IMR-90 (cell line): ENCODE measurements at regions not wholly inside any gene's neighbourhood (a gene's known extent, or its start where the extent isn't known, plus 50 kb on each side); places are given as distances from the start of the nearest gene placed in this dataset.

Source experiments
- ATAC-seq: fragments of 200-7000 bp; cut with Tn5 transposase; 2 replicates; pipeline ENCODE4 v1.9.1; 2020; ENCODE audit warnings: low read depth, mild to moderate bottlenecking, moderate library complexity
- BruUV-seq: library from RNA; stranded (reverse); fragments of 400-500 nt; replicated peaks from 2 replicates; lab custom pipeline; 2021; lab: Mats Ljungman, UMichigan
- CTCF ChIA-PET: fragments of 300-600 bp; formaldehyde crosslinking; extraction: SDS; loops from one replicate; lab custom pipeline; 2021; ENCODE audit warnings: antibody characterized with exemption; lab: Yijun Ruan, JAX
- POLR2A ChIA-PET: fragments of 300-600 bp; sonication (Branson Sonifier 250); formaldehyde crosslinking; loops from one replicate; lab custom pipeline; 2022; ENCODE audit warnings: antibody characterized with exemption; ENCODE audit not compliant: unreplicated experiment; lab: Charles Lee
- DNase-seq: peaks from one replicate; pipeline ENCODE4 v3.0.0; 2013
- H2AFZ ChIP-seq: replicated peaks from 2 replicates; pipeline ENCODE3; 2013; ENCODE audit warnings: low read length, mild to moderate bottlenecking; ENCODE audit not compliant: poor library complexity
- H2AK5ac ChIP-seq: 2 replicates; pipeline ENCODE4 v1.6.1; 2013; ENCODE audit warnings: low read depth, low read length, inconsistent platforms
- H2AK9ac ChIP-seq: replicated peaks from 2 replicates; pipeline ENCODE3; 2013; ENCODE audit warnings: mild to moderate bottlenecking, low read depth, low read length, moderate library complexity; ENCODE audit not compliant: poor library complexity
- H2BK120ac ChIP-seq: 2 replicates; pipeline ENCODE4 v1.6.1; 2013; ENCODE audit warnings: low read depth, low read length, inconsistent platforms
- H2BK15ac ChIP-seq: 3 replicates; pipeline ENCODE4 v1.6.1; 2013; ENCODE audit warnings: low read depth, low read length, inconsistent platforms
- H2BK20ac ChIP-seq: 2 replicates; pipeline ENCODE4 v1.6.1; 2013; ENCODE audit warnings: low read depth, mild to moderate bottlenecking, inconsistent platforms, low read length, moderate library complexity
- H2BK5ac ChIP-seq: 2 replicates; pipeline ENCODE4 v1.6.1; 2013; ENCODE audit warnings: mild to moderate bottlenecking, low read depth, low read length, inconsistent platforms; ENCODE audit not compliant: poor library complexity, severe bottlenecking
- H3K14ac ChIP-seq: replicated peaks from 2 replicates; pipeline ENCODE4 v1.6.1; 2013; ENCODE audit warnings: low read depth, low read length, inconsistent platforms
- H3K18ac ChIP-seq: 2 replicates; pipeline ENCODE4 v1.6.1; 2013; ENCODE audit warnings: low read depth, low read length, control low read depth
- H3K23ac ChIP-seq: 2 replicates; pipeline ENCODE4 v1.6.1; 2013; ENCODE audit warnings: low read depth, low read length, inconsistent platforms
- H3K27ac ChIP-seq: 2 replicates; pipeline ENCODE4 v1.5.1; 2013; ENCODE audit warnings: mild to moderate bottlenecking, control low read depth, low read length; ENCODE audit not compliant: insufficient read depth
- H3K27me3 ChIP-seq: 2 replicates; pipeline ENCODE4 v1.6.1; 2013; ENCODE audit warnings: low read length; ENCODE audit not compliant: control insufficient read depth, insufficient read depth
- H3K36me3 ChIP-seq: 2 replicates; pipeline ENCODE4 v1.6.1; 2013; ENCODE audit warnings: low read length, mixed read lengths; ENCODE audit not compliant: control insufficient read depth, insufficient read depth
- H3K4ac ChIP-seq: 2 replicates; pipeline ENCODE4 v1.6.1; 2013; ENCODE audit warnings: low read depth, low read length, inconsistent platforms
- H3K4me1 ChIP-seq: 2 replicates; pipeline ENCODE4 v1.6.1; 2013; ENCODE audit warnings: low read length, mixed read lengths; ENCODE audit not compliant: control insufficient read depth, insufficient read depth
- H3K4me2 ChIP-seq: 2 replicates; pipeline ENCODE4 v1.6.1; 2013; ENCODE audit warnings: low read depth, mild to moderate bottlenecking, control low read depth, low read length, moderate library complexity
- H3K4me3 ChIP-seq: 2 replicates; pipeline ENCODE4 v1.5.1; 2013; ENCODE audit warnings: low read depth, mild to moderate bottlenecking, control low read depth, low read length, moderate library complexity; ENCODE audit not compliant: insufficient read depth
- H3K56ac ChIP-seq: 2 replicates; pipeline ENCODE4 v1.6.1; 2013; ENCODE audit warnings: low read length, inconsistent platforms; ENCODE audit not compliant: insufficient read depth; ENCODE audit errors: extremely low read depth
- H3K79me1 ChIP-seq, 2 experiments: 2 replicates each; pipeline ENCODE4 v1.6.1; 2013; ENCODE audit warnings: low read length in 2 of 2, inconsistent platforms in 1 of 2, low read depth in 1 of 2
- H3K9ac ChIP-seq: 2 replicates; pipeline ENCODE4 v1.6.1; 2013; ENCODE audit warnings: low read depth, low read length, control low read depth
- H3K9me1 ChIP-seq: 2 replicates; pipeline ENCODE4 v1.6.1; 2013; ENCODE audit warnings: low read length, inconsistent platforms; ENCODE audit not compliant: insufficient read depth
- H3K9me3 ChIP-seq: 2 replicates; pipeline ENCODE4 v1.6.1; 2013; ENCODE audit warnings: low read length; ENCODE audit not compliant: control insufficient read depth, insufficient read depth
- H4K20me1 ChIP-seq: 2 replicates; pipeline ENCODE4 v1.6.1; 2013; ENCODE audit warnings: low read length, inconsistent platforms; ENCODE audit not compliant: insufficient read depth
- H4K5ac ChIP-seq: 2 replicates; pipeline ENCODE4 v1.6.1; 2013; ENCODE audit warnings: mild to moderate bottlenecking, low read depth, low read length, control low read depth
- H4K8ac ChIP-seq, 2 experiments: 2 replicates each; pipeline ENCODE4 v1.6.1; 2013; ENCODE audit warnings: low read depth in 2 of 2, low read length in 2 of 2, control low read depth in 1 of 2, inconsistent platforms in 1 of 2
- H4K91ac ChIP-seq: 2 replicates; pipeline ENCODE4 v1.6.1; 2013; ENCODE audit warnings: low read depth, low read length, inconsistent platforms; ENCODE audit not compliant: insufficient read depth
- FOS ChIP-seq: fragments of 150-350 bp; IDR thresholded peaks from 2 replicates; pipeline ENCODE4 v1.6.1; 2016; ENCODE audit warnings: low read depth, low read length
- MXI1 ChIP-seq: IDR thresholded peaks from 2 replicates; pipeline ENCODE4 v1.6.1; 2012; ENCODE audit warnings: low read depth, mild to moderate bottlenecking, low read length, moderate library complexity, borderline replicate concordance
- WGBS, 2 experiments: methylation state at CpG; one replicate each; pipeline versions ENCODE4 v1.1.5 to v1.1.7; 2013; ENCODE audit warnings: missing lambda C conversion rate in 2 of 2; ENCODE audit not compliant: insufficient read length in 1 of 2; ENCODE audit errors: extremely low coverage in 2 of 2; 5-methylcytosine and 5-hydroxymethylcytosine counted together
- dilution Hi-C: fragments of 300-500 bp; cut with HindIII; formaldehyde crosslinking; loops from one replicate; pipeline ENCODE4 v1.14.3; 2018; ENCODE audit warnings: low sequenced_read_pairs; ENCODE audit not compliant: unreplicated experiment
- in situ Hi-C: fragments of 300-500 bp; cut with MboI; formaldehyde crosslinking; loops from 3 replicates; pipeline ENCODE4 v1.14.3; 2019; ENCODE audit warnings: low sequenced_read_pairs, inconsistent platforms, mixed read lengths
- intact Hi-C: fragments of 100-400 bp; cut with micrococcal nuclease; formaldehyde crosslinking; loops from 2 replicates; pipeline ENCODE4 v1.10.0; 2022

DNA sequence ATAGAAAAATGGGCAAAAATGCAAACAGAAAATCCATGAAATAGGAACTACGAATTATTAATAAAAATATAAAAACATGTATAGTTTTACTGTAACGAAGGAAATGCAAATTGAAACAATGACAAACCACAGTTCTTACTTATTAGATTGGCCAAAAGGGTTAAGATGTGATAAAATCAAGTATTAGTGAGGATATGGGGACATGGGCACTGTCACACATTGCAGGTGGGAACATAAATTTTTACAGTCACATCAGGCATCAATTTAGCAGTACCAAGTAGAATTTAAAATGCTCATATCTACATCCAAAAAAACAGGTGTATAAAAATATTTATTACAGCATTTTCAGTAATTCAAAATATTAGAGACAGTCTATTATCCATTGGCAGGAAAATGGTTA, 353.2 kb upstream of the API5 start:
- Histone ChIP-seq H3K4me1 (no peaks in the 10 kb centered on the region), H2BK5ac (no peak overlapping the region), H3K27me3 (no peaks in the 10 kb centered on the region), H3K9me3 (peaks cover 9% of the 10 kb centered on the region), H3K4me2 (no peak overlapping the region), H2BK20ac (no peak overlapping the region), H2AK5ac (no peak overlapping the region), H2AK9ac (no peak overlapping the region), H2BK15ac (no peak overlapping the region), H2BK120ac (no peak overlapping the region), H3K9ac (no peak overlapping the region), H3K23ac (no peak overlapping the region), H3K4ac (no peak overlapping the region), H4K91ac (no peak overlapping the region), H3K79me1 (no peaks in the 10 kb centered on the region), H3K9me1 (no peaks in the 10 kb centered on the region), H3K4me3 (no peak overlapping the region), H4K20me1 (no peaks in the 10 kb centered on the region), H4K8ac (no peak overlapping the region), H4K5ac (no peak overlapping the region), H2AFZ (no peak overlapping the region), H3K36me3 (no peaks in the 10 kb centered on the region), H3K14ac (no peak overlapping the region), H3K18ac (no peak overlapping the region), H3K56ac (no peak overlapping the region), H3K27ac (no peak overlapping the region)
- dilution Hi-C loops (no loop called here), intact Hi-C loops (no loop called here), in situ Hi-C loops (no loop called here)
- POLR2A ChIA-PET = no interaction called here
- no TSS peak for BruUV-seq
- TF ChIP-seq MXI1 (no peak), FOS (no peak)
- ATAC-seq = no peak
- WGBS, 2 experiments = no CpG with 5 or more reads among the region's 2 CpGs
- CTCF ChIA-PET = no interaction called here
- DNase-seq = no peak
